Ovary (tissue), 3 donors: ENCODE measurements at regions not wholly inside any gene's neighbourhood (a gene's known extent, or its start where the extent isn't known, plus 50 kb on each side); places are given as distances from the start of the nearest gene placed in this dataset.

Experiments used
- EP300 ChIP-seq: sonication (generic); formaldehyde crosslinking; IDR thresholded peaks from one replicate; pipeline ENCODE4 v1.6.1; 2017; ENCODE audit warnings: antibody characterized with exemption
- POLR2A ChIP-seq: fragments of 450-650 bp; IDR thresholded peaks from one replicate; pipeline ENCODE4 v1.6.1; 2017; ENCODE audit warnings: antibody characterized with exemption, mild to moderate bottlenecking, moderate library complexity
- TF ChIP-seq, protein P1 (sequence below), 3 donors: fragments of 450-650 bp in 2 of 3; fragments of 200-600 bp in 1 of 3; IDR thresholded peaks; one replicate each; pipeline versions ENCODE4 v1.5.1 to v1.8.0; 2016 to 2022; ENCODE audit warnings: antibody characterized with exemption in 3 of 3, mild to moderate bottlenecking in 1 of 3
- donor health status: DM: no; HTN: no; CAD: no.

GRCh38 chr3:71977525-71977924, 192.6 kb upstream of the PROK2 start:
- TF ChIP-seq, protein P1, sequence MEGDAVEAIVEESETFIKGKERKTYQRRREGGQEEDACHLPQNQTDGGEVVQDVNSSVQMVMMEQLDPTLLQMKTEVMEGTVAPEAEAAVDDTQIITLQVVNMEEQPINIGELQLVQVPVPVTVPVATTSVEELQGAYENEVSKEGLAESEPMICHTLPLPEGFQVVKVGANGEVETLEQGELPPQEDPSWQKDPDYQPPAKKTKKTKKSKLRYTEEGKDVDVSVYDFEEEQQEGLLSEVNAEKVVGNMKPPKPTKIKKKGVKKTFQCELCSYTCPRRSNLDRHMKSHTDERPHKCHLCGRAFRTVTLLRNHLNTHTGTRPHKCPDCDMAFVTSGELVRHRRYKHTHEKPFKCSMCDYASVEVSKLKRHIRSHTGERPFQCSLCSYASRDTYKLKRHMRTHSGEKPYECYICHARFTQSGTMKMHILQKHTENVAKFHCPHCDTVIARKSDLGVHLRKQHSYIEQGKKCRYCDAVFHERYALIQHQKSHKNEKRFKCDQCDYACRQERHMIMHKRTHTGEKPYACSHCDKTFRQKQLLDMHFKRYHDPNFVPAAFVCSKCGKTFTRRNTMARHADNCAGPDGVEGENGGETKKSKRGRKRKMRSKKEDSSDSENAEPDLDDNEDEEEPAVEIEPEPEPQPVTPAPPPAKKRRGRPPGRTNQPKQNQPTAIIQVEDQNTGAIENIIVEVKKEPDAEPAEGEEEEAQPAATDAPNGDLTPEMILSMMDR (IDR thresholded peaks at IDR 0.05) = no peak
- TF ChIP-seq POLR2A (no peak), EP300 (no peak)
